ENCODE measurements at regions not wholly inside any gene's neighbourhood (a gene's known extent, or its start where the extent isn't known, plus 50 kb on each side); places are given as distances from the start of the nearest gene placed in this dataset.

DNA sequence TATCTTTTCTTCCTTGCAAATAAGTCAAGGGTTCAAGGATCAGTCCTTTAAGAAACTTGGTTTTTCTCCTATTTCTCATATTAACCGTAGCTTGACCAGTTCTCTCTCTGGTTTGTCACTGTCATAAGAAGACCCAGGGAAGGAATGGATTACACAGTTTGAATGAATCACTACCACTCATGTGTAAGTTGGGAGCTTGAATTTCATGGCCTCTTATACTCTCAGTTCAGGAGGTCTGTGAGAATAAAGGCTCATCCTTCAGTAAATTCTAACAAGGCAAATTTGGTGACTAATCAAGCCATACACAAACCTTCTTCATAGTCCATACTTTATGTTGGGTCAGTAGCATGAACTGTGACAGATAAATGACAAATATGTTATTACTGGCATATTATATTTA lies 323.1 kb upstream of the ACTBL2 start:
- Mint-ChIP-seq H3K36me3 (no peaks in the 10 kb centered on the region), H3K27me3 (no peaks in the 10 kb centered on the region), H3K4me1 (no peaks in the 10 kb centered on the region), H3K27ac (no peak overlapping the region), H3K9me3 (ENCODE audit: low read depth) (no peaks in the 10 kb centered on the region), H3K4me3 (no peak overlapping the region)
- no peak for DNase-seq
- CTCF ChIA-PET: no interaction called here
- ATAC-seq: no peak

DNA sequence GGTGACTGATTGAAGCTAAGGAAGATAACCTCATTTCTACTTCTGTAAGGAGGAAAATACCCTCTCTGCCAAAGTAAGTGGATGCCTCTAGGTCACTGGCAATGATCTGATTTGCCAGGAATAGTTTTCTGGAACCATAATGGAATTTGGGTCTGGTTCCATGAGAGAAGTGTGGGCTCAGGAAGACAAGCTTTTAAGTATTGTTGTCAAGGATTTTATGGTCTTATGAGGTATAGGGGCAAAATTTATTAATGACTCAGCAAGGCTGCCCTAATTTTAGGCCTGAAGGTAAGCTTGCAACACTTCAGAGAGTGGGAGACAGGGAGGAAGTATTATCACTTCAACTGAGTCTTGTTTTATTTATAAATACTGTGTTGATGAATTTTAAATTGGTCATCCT lies 322.6 kb upstream of the ACTBL2 start:
- Mint-ChIP-seq H3K27ac (no peak overlapping the region), H3K27me3 (no peaks in the 10 kb centered on the region), H3K4me1 (no peaks in the 10 kb centered on the region), H3K4me3 (no peak overlapping the region), H3K36me3 (no peaks in the 10 kb centered on the region), H3K9me3 (ENCODE audit: low read depth) (no peaks in the 10 kb centered on the region)
- DNase-seq (no peak), ATAC-seq (no peak)
- CTCF ChIA-PET: no interaction called here

DNA sequence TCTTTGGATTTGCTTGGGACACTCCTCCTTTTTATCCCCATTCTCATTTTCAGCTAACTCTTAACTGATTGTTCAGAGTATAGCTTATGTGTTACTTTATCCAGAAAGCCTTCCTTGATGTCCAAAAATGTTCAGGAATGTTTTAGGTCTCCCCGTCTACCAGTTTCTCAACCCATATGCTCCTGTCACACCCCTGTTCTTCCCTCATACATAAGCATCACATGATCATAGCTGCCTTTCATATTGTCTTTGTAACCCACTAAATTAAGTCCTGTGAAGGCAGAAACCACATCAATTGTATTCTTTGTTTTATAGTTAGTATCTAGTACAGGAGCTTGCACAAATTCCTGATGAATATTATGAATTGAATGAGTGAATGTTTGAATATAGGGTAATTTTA lies 321.9 kb upstream of the ACTBL2 start:
- Mint-ChIP-seq H3K9me3 (ENCODE audit: low read depth) (no peaks in the 10 kb centered on the region), H3K4me1 (no peaks in the 10 kb centered on the region), H3K36me3 (no peaks in the 10 kb centered on the region), H3K27ac (no peak overlapping the region), H3K27me3 (no peaks in the 10 kb centered on the region), H3K4me3 (no peak overlapping the region)
- DNase-seq (no peak), ATAC-seq (no peak)
- CTCF ChIA-PET: no interaction called here

DNA sequence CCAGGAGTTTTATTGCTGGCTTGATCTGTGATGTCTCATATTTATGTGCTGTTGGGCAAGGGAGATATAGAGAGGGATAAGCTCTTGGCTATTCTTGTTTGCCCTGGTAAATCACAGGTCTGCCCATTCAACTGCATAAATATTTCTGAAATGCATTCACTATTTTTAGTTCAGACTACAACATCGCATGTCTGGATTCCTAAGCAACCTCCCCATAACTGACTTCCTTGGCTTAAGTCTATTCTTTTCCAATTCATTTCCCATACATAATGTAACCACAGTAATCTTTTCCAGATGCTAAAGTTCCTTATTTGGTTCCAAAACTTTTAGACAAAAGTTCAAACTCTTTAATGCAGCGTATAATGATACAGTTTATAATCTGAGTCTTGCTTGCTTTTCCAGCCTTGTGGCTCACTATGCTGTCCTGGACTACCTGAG lies 321.4 kb upstream of the ACTBL2 start:
- no peak for DNase-seq
- no peak overlapping the region for H3K27ac Mint-ChIP-seq

GRCh38 chr5:57802131-57802530 lies 319.5 kb upstream of the ACTBL2 start:
- Mint-ChIP-seq H3K4me3 (no peak overlapping the region), H3K4me1 (no peaks in the 10 kb centered on the region), H3K27me3 (no peaks in the 10 kb centered on the region), H3K9me3 (ENCODE audit: low read depth) (no peaks in the 10 kb centered on the region), H3K36me3 (no peaks in the 10 kb centered on the region), H3K27ac (no peak overlapping the region)
- CTCF ChIA-PET: no interaction called here
- DNase-seq: no peak
- ATAC-seq: no peak

More for the DNA sequence above, 321.4 kb upstream of the ACTBL2 start:
- H3K4me3 Mint-ChIP-seq: no peak overlapping the region
- H3K4me1 Mint-ChIP-seq: no peaks in the 10 kb centered on the region
- no peak for ATAC-seq
- H3K36me3 Mint-ChIP-seq: no peaks in the 10 kb centered on the region
- CTCF ChIA-PET: no interaction called here
- no peaks in the 10 kb centered on the region for H3K9me3 Mint-ChIP-seq (ENCODE audit: low read depth)
- H3K27me3 Mint-ChIP-seq: no peaks in the 10 kb centered on the region

DNA sequence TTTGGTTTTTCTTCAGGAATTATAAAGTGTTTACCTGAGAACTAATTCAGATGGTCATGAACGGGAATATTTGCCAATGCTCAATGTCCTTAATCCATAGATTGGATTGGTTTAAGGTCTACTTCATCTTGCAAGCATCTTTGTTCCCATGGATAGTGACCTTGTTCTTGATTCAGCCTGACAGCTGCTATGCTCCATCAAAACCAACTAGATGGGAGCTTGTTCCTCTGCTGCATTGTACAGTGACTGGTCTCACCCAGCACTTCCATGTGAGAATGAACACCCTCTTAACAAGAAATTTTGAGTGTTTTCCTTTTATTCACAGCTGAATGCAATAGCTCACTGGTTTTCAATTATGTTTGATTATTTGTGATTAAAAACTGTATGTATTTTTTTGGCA lies 312.6 kb upstream of the ACTBL2 start:
- no peaks in the 10 kb centered on the region for H3K9me3 Mint-ChIP-seq (ENCODE audit: low read depth)
- no peaks in the 10 kb centered on the region for H3K27me3 Mint-ChIP-seq
- H3K27ac Mint-ChIP-seq: no peak overlapping the region
- ATAC-seq (no peak), DNase-seq (no peak)
- H3K4me3 Mint-ChIP-seq: no peak overlapping the region
- no peaks in the 10 kb centered on the region for H3K36me3 Mint-ChIP-seq
- CTCF ChIA-PET: no interaction called here
- no peaks in the 10 kb centered on the region for H3K4me1 Mint-ChIP-seq

DNA sequence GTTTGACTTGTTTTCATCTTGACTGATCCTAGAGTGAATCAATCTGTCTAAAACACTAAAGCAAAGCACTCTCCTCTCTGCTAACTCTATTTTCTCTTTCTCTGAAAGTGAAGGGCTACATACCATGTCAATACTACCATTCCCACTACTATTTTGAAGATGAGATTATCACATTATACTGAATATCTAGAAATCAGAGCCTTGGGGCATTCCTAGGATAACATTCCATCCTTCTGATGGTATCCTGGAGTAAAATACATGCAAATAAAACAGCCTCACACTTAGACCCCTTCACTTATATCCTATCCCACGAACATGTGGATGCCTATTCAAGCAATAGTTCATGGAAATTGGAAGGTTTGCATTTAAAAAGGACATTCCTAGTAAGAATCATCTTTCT lies 309.3 kb upstream of the ACTBL2 start:
- Mint-ChIP-seq H3K27me3 (no peaks in the 10 kb centered on the region), H3K36me3 (no peaks in the 10 kb centered on the region), H3K4me1 (no peaks in the 10 kb centered on the region), H3K4me3 (no peak overlapping the region), H3K27ac (no peak overlapping the region), H3K9me3 (ENCODE audit: low read depth) (no peaks in the 10 kb centered on the region)
- CTCF ChIA-PET: no interaction called here
- DNase-seq: no peak
- ATAC-seq: no peak

- Mint-ChIP-seq H3K9me3 (ENCODE audit: low read depth) (no peaks in the 10 kb centered on the region), H3K27ac (no peak overlapping the region), H3K4me3 (no peak overlapping the region), H3K4me1 (no peaks in the 10 kb centered on the region), H3K36me3 (no peaks in the 10 kb centered on the region), H3K27me3 (peaks cover 3% of the 10 kb centered on the region)
- ATAC-seq: no peak
- CTCF ChIA-PET: no interaction called here
- no peak for DNase-seq
Observed at GRCh38 chr5:57785946-57786345, 303.3 kb upstream of the ACTBL2 start.

GRCh38 chr5:57784121-57784520 lies 301.5 kb upstream of the ACTBL2 start:
- ATAC-seq: no peak
- Mint-ChIP-seq H3K27me3 (peaks cover 3% of the 10 kb centered on the region), H3K27ac (no peak overlapping the region), H3K36me3 (no peaks in the 10 kb centered on the region), H3K9me3 (ENCODE audit: low read depth) (no peaks in the 10 kb centered on the region), H3K4me3 (no peak overlapping the region), H3K4me1 (no peaks in the 10 kb centered on the region)
- CTCF ChIA-PET: no interaction called here
- no peak for DNase-seq

DNA sequence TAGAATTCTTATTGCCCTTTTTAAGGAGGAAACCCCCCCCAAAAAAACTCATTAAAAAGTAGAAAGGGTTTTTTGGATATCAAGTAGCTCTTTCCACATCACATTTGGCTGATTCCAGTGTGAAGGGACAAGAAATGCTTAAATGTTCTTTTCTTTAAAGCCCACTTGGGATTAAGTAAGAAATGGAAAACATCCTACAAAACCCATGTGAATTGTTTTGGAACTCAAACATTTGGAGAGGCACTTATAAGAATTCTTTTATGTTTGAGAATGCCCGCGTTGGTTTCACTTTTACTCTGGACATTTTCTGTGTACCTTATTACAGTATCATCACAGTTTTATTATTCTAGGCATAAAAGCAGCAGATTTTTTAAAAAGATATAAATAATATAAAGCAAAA lies 301.1 kb upstream of the ACTBL2 start:
- Mint-ChIP-seq H3K36me3 (no peaks in the 10 kb centered on the region), H3K9me3 (ENCODE audit: low read depth) (no peaks in the 10 kb centered on the region), H3K27me3 (peaks cover 3% of the 10 kb centered on the region), H3K4me1 (no peaks in the 10 kb centered on the region), H3K27ac (no peak overlapping the region), H3K4me3 (no peak overlapping the region)
- no peak for DNase-seq
- CTCF ChIA-PET: no interaction called here
- ATAC-seq: no peak

GRCh38 chr5:57780961-57781325 lies 298.3 kb upstream of the ACTBL2 start:
- DNase-seq (no peak), ATAC-seq (no peak)
- Mint-ChIP-seq H3K4me3 (no peak overlapping the region), H3K9me3 (ENCODE audit: low read depth) (no peaks in the 10 kb centered on the region), H3K36me3 (no peaks in the 10 kb centered on the region), H3K27me3 (peaks cover 9% of the 10 kb centered on the region), H3K4me1 (no peaks in the 10 kb centered on the region), H3K27ac (no peak overlapping the region)
- CTCF ChIA-PET: no interaction called here

DNA sequence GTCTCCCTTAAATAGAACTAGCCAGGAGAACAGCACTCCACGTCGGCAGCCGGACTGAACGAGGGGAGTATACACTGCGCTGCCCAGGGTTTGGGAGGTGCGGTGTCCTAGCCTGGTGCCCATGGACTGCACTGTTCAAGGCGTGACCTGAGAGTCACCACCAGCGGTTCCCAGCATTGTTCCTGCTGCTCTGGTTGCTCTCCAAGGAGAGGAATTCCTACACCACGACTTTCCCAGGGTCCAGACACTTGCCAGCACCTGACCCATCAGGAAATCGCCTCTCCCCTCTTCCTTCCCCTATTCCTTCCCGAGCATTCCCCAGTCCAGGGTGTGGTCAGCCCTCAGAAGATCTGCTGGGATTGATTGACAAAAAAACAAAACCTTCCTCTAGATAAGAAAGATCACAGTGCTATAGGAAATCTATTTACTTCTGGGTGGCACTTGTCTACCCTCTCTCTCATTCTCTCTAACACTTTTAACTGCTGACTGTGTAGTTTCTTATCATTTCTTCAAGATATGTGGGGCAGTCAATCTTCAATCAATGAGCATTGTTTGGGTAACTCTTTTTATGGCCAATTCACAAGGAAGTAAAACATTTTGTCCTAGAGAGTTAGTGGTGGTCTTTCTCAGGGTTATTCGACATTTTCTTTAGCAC lies 297.8 kb upstream of the ACTBL2 start:
- Mint-ChIP-seq H3K4me3 (no peak overlapping the region), H3K27ac (no peak overlapping the region), H3K36me3 (no peaks in the 10 kb centered on the region), H3K9me3 (ENCODE audit: low read depth) (no peaks in the 10 kb centered on the region), H3K4me1 (no peaks in the 10 kb centered on the region), H3K27me3 (peaks cover 9% of the 10 kb centered on the region)
- DNase-seq (no peak), ATAC-seq (no peak)
- CTCF ChIA-PET: no interaction called here

DNA sequence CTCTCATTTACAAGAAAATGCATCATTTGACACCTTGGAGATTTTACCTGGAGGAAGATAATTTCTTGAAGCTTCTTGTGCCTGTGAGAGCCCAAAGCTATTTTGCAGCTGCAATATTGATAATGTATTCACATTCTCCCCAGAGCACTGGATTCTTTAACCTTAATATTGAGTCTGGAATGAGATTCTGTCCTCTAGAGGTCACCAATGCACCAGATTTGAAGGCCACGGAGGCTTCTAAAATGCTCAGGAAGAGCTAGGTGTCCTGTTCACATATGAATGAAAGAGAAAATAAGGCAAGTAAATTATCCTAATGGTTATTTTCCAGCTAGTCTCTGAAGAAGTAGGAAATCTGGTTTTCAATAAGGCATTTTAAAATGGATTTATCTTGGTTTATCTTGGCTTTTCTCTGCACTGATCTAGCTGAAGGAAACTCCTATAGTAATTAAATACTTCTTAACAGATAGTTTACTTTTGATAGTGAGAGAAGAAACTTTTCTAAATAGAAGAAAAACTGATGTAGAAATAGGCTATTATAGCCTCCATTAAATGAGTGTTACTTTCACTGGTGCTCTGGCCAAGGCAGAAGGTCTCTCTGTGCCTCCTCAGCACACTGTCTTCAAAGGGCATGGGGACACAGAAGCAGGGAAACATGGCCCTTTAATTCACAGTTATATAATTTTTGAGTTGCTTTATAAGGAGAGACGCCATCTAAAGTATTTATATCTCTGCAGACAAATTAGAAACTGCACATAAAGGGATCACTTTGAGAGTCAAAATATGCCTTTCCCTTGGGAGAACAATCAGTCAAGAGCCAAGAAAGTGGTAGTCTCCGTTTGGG lies 297.0 kb upstream of the ACTBL2 start:
- H3K27ac Mint-ChIP-seq: no peak overlapping the region
- H3K36me3 Mint-ChIP-seq: no peaks in the 10 kb centered on the region
- no peak for DNase-seq
- CTCF ChIA-PET: interaction anchor here (0.6 to 2.3 kb wide), 5 partner anchors 280 to 983 kb away, joined by 3 to 16 read pairs (median 3); partner anchors contain the start of gene PLK2
- H3K27me3 Mint-ChIP-seq: peaks cover 9% of the 10 kb centered on the region
- H3K4me3 Mint-ChIP-seq: no peak overlapping the region
- no peaks in the 10 kb centered on the region for H3K4me1 Mint-ChIP-seq
- H3K9me3 Mint-ChIP-seq (ENCODE audit: low read depth): no peaks in the 10 kb centered on the region
- no peak for ATAC-seq

DNA sequence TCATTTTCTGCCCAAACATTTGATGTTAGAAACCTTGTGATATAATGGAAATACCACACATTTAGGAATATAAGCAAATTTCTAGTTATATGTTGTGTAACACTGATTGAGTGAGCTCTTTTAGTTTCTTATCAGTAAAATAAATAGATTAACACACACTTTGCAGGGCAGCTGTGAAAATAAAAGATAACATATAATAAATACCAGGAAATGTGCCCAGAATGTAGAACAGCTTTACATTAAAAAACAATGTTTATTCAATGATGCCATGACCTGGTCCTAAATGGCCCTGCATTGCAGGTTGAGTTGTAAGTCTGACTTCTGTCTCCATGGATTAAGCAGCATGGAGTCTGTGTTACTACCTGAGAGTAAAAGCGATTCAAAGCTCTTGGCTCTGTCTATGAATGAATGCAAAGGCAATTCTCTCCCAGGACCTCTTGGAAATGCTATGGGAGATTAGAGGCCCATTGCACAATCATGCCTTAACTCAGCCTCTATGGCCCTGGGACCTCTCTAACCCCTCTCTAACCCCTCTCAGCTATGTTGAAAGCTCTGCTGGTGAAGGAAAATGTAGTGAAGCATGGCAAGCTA lies 296.0 kb upstream of the ACTBL2 start:
- Mint-ChIP-seq H3K4me1 (no peaks in the 10 kb centered on the region), H3K9me3 (ENCODE audit: low read depth) (no peaks in the 10 kb centered on the region), H3K27ac (no peak overlapping the region), H3K36me3 (no peaks in the 10 kb centered on the region), H3K27me3 (peaks cover 9% of the 10 kb centered on the region), H3K4me3 (no peak overlapping the region)
- ATAC-seq (no peak), DNase-seq (no peak)
- CTCF ChIA-PET: interaction anchor here (0.8 to 2.3 kb wide), 4 partner anchors 279 to 685 kb away, joined by 3 to 16 read pairs (median 4); partner anchors contain the start of gene PLK2
